ENCODE measurements at regions not wholly inside any gene's neighbourhood (a gene's known extent, or its start where the extent isn't known, plus 50 kb on each side); places are given as distances from the start of the nearest gene placed in this dataset.

- TF ChIP-seq POLR2A (IDR thresholded peaks at IDR 0.05; ENCODE audit: low read length) (no peak), NR3C1 (IDR thresholded peaks at IDR 0.05) (no peak), CTCF (IDR thresholded peaks at IDR 0.05) (no peak), USF2 (IDR thresholded peaks at IDR 0.05) (no peak), HMGXB4 (CRISPR knock-in tag; IDR thresholded peaks at IDR 0.05; ENCODE audit: borderline replicate concordance) (no peak)
Observed at GRCh38 chr1:193394336-193394735, 207.9 kb upstream of the B3GALT2 start.

Data from A549 (cell line).